HG03457 (cell line): ENCODE measurements at regions not wholly inside any gene's neighbourhood (a gene's known extent, or its start where the extent isn't known, plus 50 kb on each side); places are given as distances from the start of the nearest gene placed in this dataset.

Experiments
- ATAC-seq: cut with Tn5 transposase; IDR thresholded peaks from one replicate; pipeline ENCODE4 v1.9.1; 2021; ENCODE audit warnings: moderate number of reproducible peaks; ENCODE audit not compliant: unreplicated experiment

DNA sequence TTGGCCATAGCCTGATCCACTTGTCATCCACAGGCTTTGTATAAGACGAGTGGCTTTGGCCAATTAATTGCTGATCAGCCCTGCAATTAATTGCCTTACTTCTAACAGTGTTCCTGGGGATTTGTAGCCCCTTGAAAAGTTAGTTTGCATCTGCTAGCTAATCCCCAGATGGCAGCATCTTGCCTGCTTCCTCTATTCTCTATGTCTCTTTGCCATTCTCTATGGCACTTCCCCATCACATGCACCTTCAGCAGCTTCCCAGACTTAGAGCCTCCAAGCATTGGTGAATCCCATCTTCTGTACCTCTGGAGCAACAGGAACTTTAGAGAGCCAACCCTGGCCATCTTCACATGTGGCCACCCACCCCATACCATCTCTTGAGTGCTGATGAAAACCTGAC, 197.0 kb upstream of the DMAC1 start:
- ATAC-seq, result no peak

DNA sequence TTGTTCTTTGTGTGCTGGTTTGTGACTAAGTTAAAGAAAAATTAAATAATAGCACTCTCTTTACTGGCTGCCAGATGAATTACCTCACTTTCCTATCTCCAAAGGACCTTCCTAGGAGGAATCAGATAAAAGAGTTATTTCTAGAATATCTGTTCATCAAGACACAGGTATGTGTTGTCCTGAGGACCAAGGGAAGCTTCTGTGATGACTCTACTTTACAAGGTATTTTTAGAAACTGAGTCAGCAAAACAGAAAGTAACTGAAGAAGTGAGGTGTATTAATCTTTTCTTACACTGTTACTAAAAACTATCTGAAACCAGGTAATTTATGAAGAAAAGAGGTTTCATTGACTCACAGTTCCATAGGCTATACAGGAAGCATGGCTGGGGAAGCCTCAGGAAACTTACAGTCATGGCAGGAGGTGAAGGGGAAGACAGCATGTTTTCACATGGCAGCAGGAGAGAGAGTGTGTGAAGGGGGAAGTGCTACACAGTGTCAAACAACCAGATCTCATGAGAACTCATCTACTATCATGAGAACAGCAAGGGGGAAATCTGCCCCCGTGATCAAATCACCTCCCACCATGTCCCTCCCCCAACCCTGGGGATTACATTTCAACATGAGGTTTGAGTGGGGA, 189.2 kb upstream of the DMAC1 start:
- no peak for ATAC-seq

DNA sequence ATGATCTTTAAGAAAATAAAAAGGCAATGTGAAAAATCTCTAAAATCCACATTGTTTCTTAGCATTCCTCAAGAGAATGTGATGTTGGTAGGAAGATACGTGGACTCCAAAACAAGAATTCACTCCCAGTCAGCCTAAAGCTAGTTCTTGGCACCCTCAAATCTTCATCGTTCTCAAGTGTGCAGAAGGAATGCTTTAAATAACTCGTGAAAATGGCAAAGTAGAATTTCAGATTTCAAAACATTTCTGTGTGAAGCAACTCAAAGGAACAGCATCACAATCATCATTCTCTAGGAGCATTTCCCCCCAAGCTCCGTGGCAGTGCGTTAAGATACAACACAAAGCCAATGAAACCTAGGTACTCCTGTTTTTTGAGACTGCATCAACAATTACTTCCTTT, 185.1 kb upstream of the DMAC1 start:
- no peak for ATAC-seq

DNA sequence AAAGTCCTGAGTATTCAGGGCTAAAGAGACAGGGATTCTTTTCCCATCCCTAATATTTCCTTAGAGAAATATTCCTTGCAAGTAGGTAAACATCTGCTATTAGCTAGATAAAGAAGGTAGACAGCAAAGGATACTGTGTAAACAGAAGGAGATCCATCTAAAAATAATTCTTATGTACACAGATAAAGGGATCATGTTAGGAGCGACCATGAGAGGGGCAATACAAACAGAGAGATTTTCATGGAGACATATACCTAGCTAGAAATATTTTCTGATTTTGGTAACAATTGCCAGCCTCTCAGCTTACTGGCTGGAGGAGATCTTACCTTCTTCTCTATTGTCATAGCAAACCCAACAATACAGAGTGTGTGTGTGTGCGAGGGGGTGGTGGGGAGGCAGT, 184.6 kb upstream of the DMAC1 start:
- no peak for ATAC-seq

DNA sequence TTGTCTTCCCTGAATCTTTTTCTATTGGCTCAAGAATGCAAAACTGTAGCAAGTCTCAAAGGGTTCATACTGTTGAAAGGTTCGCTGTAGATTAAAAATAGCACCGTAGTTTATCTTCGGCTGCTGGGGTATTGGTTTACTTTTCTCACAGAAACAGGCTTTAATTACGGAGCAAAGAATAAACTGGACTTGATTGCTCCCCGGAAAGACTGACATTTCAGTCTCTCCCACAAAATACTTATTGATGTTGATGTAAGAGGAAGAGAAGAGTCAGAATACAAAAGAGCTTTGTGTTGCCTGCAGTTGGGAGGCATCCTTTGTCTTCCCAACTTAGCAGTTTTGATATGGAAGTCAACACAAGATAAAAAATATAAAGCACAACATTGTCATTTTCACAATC, 183.9 kb upstream of the DMAC1 start:
- ATAC-seq, result no peak

DNA sequence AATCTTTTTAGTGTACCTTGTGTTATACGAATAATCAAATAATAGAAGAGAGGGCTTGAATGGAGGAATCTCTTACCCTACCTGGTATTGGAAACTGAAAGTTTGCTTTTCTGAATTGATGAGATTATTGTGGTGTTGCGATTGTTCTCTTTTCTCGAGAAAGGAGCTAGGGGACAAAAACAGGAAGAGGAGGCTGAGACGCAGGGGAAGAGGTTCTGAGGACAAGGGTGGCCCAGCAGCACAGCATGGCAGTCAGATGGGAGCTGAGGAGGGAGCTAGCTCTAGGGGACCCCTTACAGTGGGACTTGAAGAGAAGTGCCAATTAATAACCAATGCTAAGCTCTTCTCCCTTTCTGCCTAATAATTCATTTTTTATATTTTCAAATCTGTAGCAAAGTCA, 183.3 kb upstream of the DMAC1 start:
- ATAC-seq, result no peak

DNA sequence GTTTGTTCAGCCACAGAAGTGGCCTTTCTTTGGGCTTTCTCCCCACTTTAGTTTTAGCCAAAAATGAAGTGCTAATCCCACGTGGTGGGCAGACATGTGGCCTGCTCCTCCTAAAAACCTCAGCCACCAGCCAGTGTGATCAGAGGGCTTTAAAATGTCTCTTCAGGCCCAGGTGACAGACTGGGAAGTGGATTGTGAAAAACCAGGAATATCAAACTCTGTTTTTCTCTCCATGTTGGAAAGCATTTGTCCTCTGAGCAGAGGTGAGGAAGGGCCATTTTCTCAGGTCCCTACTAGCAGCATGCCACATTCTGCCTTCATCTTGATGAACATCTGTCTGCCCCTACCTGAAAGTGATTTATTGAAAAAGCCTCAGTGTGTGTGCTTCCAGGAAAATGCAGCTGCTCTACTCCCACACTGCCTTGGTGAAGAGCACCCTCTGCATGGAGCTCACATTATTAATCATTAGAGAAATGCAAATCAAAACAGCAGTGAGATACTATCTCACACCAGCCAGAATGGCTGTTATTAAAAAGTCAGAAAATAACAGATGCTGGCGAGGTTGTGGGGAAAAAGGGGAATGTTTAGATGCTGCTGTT, 181.2 kb upstream of the DMAC1 start:
- ATAC-seq, result no peak

DNA sequence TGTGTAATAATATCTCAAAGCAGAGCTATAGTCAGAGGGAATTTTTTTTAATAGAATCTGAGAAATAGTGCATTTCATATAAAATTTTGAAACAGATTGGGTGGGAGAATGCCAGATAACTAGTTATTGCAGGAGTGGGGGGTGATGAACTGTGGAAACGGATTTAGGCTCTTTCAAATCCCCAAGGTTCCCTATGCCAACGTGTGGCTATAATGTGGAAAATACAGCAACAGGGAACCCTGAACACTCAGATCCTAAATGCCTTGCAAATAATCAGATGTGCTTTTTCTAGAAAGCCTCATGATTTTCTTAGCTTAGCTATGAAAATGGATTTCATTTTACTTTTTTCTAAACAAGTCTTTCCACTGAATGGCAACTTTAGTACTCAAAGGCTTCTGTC, 180.5 kb upstream of the DMAC1 start:
- no peak for ATAC-seq

DNA sequence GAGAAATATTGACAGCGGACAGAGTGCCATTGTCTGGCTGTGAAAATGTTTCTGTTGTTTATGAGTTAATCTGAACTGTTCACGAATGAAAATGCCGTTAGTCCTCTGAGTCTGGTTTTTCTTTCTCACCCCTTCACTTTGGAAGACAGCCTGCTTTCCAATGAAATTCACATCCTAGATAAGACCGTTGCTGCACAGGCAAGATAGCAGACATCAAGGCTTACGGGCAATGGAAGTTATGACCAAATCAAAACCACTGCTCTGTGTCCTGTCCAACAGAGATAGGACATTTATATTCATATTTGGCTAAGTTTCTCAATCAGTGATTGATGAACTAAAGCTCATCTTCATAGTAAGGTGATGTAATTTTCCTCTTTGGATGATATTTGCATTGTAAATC, 180.0 kb upstream of the DMAC1 start:
- no peak for ATAC-seq

DNA sequence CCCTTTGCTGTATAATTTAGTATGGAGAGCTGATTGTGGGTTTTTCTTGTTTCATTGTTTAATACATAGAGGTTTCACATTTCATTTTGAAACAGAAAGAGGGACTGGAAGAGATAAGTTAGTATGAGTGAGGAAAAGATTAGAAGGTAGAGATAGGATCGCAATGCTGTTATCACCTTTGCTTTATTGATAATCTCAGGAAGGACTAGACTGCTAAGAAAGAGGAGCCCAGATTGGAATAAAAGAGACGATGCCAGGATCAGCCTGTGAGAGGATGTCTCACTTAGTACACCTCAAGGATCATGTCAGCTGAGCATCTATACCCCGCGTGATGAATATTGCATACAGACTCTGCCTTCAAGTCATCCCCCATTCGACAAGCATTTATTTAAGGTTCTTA, 178.0 kb upstream of the DMAC1 start:
- no peak for ATAC-seq

DNA sequence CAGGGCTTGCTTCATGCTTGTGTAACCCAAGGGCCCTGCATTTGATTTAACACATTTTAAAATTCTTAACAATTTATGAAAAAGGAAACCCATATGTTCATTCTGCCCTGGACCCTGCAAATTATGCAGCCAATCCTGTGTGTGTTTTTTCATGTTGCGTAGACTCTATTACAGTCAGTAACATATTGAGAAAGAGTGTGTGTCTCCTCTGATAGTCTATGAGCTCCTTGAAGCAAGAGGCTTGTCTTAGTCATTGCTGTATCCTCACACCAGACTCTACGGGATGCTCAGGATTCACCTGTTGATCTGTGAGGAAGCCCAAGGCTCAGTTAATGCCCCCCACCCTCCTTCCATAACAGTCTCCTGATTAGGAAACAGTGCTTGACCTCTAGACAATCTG, 177.3 kb upstream of the DMAC1 start:
- ATAC-seq, result no peak

DNA sequence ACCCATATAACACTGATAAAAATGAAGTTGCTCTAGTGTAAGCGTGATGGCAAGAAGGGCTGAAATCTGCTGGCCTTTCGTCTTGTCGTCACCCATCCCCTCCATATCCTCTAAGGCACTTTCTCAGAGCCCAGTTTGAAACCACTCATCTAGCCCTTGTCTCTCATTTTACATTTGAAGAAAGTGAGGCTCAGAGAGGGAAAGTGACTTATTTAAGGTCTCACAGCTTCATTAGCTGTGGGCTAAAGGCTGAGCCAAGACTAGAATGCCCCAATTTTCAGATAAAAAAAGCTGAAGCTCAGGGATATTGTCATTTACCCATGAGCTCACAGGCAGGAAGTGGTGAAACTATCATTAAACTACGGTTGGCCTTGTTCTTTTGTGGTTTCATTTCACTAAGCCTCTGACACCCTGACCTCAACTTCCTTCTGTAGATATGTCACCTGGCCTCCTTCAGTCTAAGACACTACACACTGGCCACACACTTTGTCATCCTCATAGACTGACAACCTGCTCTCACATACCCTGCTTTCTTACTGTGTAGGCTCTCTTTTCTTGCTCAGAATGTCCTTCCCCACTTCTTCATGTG, 176.7 kb upstream of the DMAC1 start:
- ATAC-seq, result peak; percentile 97

DNA sequence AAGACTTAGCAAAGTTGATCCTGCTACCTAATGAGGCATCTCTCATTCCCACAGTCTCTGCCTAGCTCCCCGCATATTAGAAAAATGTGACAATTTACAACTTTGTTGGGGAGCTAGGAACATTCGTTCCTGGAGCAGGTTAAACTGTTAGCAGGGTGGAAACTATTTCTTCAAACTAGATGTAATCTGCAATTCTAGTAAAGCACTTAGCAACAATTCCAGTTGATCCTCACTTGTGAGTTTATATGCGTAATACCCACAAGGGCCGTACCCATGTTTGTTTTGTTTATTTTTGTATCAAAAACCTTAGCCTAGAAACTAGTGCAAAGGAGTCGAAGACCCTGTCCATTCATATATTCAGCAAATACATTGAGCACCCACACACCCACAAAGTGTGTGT, 175.8 kb upstream of the DMAC1 start:
- ATAC-seq, result no peak

DNA sequence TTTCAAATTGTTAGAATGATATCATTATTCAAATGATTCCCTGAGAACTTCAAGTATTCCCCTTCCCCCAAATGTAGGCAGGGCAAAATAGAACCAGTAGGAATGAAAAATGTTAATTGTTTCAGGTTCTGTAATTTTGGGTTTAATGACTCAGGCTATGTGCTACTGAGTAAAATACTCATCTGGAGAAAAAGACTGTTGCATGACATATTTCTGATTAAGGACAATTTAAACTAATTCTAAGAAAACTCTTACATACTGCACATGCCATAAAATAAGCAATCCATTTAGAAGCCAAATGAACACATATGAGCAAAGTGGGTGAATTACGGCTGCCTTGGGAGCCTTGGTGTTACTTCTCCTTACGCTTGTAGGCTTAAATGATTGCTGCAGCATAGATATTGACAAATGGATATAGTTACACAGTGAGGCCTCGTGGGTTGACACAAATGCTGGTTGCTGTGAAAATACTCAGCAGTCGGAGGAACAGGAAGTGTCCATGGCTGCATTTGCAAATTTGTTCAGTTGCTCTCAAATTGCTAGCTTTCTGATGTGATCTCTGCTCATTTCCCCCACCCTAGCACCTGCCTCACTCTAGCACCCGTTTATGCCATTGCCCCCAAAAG, 174.9 kb upstream of the DMAC1 start:
- no peak for ATAC-seq

DNA sequence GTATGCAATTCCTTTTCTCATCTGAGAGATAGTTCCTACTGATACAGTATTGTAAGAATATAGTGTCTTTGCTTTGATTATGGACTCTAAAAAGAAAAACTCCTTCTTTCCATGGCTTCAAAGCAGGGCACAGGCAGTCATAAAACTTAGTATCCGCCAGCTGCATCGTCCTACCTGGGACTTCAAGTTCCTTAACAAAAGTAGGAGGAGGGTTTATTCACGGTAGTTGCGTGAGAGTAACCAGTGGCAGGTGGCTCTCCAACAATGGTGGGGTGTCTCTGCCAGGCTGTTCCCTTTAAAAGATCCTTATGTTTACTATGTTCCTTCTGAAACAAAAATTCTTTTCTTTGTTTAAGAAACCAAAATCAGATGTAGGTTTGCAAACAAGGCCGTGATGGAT, 173.5 kb upstream of the DMAC1 start:
- ATAC-seq, result no peak

DNA sequence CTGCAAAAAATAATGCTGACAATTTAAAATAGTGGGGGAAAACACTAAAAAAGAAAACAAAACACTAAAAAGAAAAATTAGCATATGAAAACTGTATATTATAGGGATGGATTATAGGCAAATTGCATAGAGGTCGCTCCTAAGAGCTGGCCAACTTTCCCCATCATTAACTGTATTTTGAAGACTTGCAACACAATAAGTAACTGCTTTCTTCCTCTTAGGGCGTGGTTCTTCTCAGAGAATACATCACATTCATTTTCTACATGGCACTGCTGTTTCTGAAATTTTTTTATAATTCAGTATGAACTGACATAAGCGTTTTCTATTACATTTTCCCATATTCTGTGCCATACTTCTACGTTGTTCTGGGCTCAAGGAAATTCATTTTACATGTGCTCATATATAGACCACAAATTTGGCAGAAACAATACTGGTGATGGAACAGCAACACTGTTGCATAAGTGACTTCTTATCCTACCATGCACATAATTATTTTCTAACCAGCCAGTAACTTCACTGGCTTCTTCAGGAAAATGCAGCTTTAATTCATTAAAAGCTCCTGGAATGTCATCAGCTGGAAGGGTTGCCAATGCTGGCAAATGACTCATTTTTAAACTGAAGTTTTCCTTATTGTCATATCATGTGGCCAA, 171.2 kb upstream of the DMAC1 start:
- ATAC-seq, result no peak

DNA sequence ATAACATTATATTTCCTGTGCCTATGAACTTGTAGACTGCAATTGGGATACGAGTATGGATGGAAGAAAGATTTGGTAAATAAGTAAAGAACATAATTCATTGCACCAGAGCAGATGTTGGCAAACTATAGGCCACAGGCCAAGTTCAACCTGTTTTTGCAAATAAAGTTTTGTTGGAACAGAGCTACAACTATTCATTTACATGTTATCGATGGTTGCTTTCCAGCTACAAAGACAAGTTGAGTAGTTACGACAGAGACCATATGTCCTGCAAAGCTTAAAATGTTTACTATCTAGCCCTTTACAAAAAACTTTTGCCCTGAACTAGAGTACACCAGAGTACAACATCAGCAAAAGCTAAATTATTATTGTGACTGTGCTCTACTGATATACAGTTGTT, 169.1 kb upstream of the DMAC1 start:
- ATAC-seq, result no peak

DNA sequence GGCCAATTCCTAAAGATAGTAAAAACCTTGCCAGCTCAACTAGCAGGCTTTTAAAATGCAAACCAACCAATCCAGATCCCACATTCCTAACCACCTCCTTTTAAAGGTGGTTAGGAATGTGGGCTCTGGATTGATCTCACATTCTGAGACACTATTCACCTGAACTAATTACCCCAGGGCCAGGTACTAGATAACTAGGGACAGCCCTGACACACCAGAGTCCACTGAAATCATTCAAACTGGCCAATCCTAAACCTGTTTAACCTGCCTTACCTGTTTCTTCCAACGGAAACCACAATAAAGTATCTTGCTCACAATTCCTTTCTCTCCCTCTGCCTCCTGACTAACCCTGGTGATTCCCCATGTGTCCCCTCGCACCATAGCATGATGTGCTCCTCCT, 168.3 kb upstream of the DMAC1 start:
- no peak for ATAC-seq

DNA sequence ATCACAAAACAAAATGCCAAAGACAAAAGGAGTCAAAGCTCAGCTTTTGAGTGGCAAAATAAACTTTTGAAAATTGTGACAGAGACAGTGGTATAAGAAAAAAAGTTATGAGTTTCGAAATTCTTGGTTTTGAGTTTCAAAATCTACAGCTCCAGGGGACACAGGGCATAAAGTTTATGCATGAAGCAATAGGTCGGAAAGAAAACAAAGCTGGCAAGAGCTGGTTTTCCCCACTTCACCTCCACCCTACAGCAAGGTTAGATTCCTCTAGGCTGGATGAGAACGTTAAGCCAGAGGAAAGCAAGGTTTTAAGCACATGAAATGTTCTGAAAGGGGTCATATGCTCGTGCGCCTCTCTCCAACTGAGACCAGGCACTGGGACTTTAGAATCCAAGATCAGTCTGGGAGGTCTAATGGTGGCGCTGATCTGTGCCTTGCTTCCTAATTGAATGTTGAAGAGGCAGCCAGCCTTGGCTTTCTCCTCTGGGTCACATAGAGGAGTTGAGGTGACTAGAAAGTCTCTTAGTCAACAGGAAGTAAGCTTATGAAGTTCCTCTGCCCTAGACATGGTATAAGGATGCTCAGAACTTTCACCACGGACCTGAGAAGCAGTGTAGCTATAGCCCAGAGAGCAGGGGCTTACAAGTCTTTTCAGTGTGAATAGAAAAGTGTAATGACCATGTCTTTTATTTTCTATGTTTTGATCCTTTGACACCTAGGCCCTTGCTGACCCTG, 167.7 kb upstream of the DMAC1 start:
- no peak for ATAC-seq

DNA sequence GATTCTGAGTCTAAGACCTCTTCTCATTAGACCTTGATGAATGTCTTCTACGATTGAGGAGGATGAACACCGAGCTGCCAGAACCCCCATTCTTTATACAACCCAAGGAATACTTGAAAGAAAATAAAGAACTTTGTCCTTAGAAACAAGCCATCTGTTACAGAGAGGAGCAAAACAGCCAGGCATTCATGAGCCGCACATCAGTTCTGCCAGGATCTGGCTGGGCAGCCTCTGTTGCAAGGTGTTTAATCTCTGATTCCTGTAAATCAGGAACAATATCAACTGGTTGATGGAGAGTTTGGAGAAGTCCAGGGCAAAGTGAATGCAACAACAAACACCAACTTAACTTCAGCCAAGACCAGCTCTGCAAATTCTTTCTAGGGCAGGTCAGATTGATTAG, 165.5 kb upstream of the DMAC1 start:
- ATAC-seq, result no peak

DNA sequence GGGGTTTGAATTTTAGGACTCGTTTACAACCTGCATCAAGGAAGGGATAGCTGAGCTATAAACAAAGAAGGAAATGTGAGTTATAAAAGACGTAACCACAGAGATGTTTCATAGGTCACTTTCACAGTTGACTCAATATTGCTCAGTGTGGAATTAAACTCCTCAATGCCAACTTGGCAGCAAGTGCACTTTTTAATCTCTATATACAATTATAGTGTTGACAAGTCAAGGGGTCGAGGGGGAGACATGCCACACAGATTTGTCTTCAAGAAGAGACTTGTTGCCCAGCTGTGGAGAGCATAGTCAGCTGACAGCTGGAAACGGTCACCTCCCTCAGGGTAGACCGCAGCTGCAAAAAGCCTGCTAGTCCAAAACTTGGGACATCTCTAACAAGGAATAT, 163.4 kb upstream of the DMAC1 start:
- ATAC-seq, result no peak
